Stimulated activated naive B cell treated with anti-CD40 and anti-IgM and Interleukin-4, amounts not matched to agents 10 μg/mL and 1 μg/mL and 100 μg/mL, for 72 hours (primary cell): ENCODE measurements at regions not wholly inside any gene's neighbourhood (a gene's known extent, or its start where the extent isn't known, plus 50 kb on each side); places are given as distances from the start of the nearest gene placed in this dataset.

Experiments
- ATAC-seq, 2 donors: fragments of 150-1000 bp; cut with Tn5 transposase; replicated peaks; 2 replicates each; pipeline ENCODE4 v1.10.0; 2021; ENCODE audit warnings: moderate library complexity in 1 of 2
- DNase-seq: peaks from one replicate; pipeline ENCODE4 v3.0.0; 2021
- H3K27ac Mint-ChIP-seq: one replicate; pipeline ENCODE4 v1.8.0; 2022; ENCODE audit warnings: mild to moderate bottlenecking, mixed read lengths
- H3K27me3 Mint-ChIP-seq, 2 donors: one replicate each; pipeline ENCODE4 v1.8.0; 2022; ENCODE audit warnings: mixed read lengths in 2 of 2
- H3K36me3 Mint-ChIP-seq, 2 donors: one replicate each; pipeline ENCODE4 v1.8.0; 2022; ENCODE audit warnings: mixed read lengths in 2 of 2, mild to moderate bottlenecking in 1 of 2
- H3K4me1 Mint-ChIP-seq, 2 donors: one replicate each; pipeline ENCODE4 v1.8.0; 2022; ENCODE audit warnings: mixed read lengths in 2 of 2, mild to moderate bottlenecking in 1 of 2
- H3K4me3 Mint-ChIP-seq, 2 donors: one replicate each; pipeline ENCODE4 v1.8.0; 2022; ENCODE audit warnings: mild to moderate bottlenecking in 2 of 2, mixed read lengths in 2 of 2, moderate library complexity in 1 of 2
- H3K9me3 Mint-ChIP-seq, 2 donors: one replicate each; pipeline ENCODE4 v1.8.0; 2022; ENCODE audit warnings: mixed read lengths in 2 of 2, mild to moderate bottlenecking in 1 of 2

DNA sequence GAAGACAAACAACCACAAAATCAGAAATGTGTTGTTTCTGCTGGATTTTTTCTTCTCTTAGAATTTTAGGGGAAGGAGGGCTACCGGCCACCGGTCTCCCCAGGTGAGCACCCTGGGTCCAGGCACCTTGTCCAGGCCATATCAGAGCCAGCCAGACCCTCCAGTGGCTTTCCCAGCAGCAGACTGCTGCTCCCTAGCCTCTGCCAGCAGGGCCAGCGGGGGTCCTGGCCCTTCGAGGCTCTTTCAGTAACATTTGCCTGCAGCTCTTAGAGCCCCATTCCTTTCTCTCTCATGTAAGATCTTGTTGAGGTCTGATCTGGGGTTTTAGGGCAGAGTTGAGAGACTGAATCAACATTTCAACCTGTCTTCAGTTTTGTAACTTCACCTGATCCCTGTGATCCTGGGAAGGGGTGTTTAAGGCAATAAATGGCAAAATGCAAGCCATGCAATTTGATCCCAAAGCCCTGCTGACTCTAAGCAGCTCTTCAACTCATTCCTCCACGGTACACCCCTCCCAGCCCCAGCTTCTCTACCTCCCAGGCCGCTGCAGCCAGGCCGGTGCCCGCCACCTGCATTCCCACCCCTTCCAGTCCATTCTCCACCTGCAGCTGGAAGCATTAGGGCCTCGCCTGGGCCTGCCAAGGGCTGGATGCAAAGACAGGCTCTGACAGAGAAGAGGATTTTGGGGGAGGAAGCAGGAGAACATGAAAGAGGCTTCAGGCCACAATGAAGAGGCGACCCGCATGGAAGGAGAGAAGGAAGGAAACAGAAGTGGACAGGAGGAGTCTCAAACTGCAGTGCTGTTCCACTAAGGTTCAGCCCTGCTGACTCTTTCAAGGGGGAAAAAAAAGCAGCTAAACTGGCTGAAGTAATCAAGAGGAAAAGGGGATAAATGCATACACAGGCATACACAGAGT, 113.0 kb upstream of the FGF3 start:
- no peak overlapping the region for H3K4me3 Mint-ChIP-seq
- H3K4me1 Mint-ChIP-seq: no peaks in the 10 kb centered on the region
- H3K36me3 Mint-ChIP-seq: no peaks in the 10 kb centered on the region
- no peak overlapping the region for H3K27ac Mint-ChIP-seq
- peaks cover 35 to 37% of the 10 kb centered on the region in 2 donors for H3K27me3 Mint-ChIP-seq
- peaks cover 3 to 5% of the 10 kb centered on the region in 2 donors for H3K9me3 Mint-ChIP-seq
- ATAC-seq (no peak), DNase-seq (no peak)

DNA sequence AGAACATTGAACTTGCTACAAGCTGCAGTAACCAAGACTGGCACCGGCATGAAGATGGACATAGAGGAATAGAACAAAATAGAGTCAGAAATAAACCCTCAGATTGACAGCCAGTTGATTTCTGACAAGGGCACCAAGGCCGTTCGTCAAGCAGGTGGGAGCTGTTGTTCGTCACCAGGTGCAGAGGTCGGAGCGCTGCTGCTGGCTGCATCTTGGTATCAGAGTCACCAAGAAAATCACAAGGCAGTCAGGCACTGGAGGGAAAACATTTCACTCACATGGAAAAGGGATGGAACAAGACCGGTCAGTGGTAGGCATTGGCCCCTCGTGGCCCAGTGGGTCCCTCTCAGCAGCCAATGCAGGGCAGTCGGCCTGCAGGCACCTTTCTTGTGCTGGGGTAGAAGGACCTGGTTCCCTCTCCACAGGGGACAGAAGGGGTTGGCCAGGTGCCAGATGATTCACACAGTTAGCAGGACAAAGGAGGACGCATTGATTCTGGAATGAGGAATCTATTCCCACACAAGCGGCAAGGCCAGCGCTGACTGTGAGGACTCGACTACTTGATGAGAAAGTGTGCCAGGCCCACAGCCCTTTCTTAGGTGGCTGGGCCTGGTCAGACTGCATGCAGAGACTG, 115.8 kb upstream of the FGF3 start:
- Mint-ChIP-seq H3K4me3 (no peak overlapping the region), H3K27me3 (peaks cover 26 to 36% of the 10 kb centered on the region in 2 donors), H3K4me1 (no peaks in the 10 kb centered on the region), H3K9me3 (peaks cover 0 to 3% of the 10 kb centered on the region in 2 donors), H3K27ac (no peak overlapping the region), H3K36me3 (no peaks in the 10 kb centered on the region)
- DNase-seq (no peak), ATAC-seq (no peak)

DNA sequence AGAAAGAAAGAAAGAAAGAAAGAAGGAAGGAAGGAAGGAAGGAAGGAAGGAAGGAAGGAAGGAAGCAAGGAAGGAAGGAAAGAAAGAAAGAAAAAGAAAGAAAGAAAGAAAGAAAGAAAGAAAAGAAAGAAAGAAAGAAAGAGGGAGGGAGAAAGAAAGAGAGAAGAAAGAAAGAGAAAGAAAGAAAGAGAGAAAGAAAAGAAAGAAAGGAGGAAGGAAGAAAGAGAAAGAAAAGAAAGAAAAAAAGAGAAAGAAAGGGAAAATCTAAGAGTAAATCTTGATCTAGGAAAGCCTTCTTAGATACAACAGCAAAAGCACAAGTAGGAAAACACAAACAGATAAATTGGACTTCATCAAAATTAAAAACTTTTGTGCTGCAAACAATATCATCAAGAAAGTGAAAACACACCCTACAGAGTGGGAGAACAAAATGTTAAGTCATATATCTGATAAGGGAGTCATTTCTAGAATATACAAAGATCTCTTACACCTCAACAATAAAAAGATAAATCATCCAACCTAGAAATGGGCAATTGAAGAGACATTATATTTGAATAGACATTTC, 116.8 kb upstream of the FGF3 start:
- H3K27me3 Mint-ChIP-seq: peaks cover 22 to 26% of the 10 kb centered on the region in 2 donors
- peaks cover 0 to 3% of the 10 kb centered on the region in 2 donors for H3K9me3 Mint-ChIP-seq
- no peak overlapping the region for H3K27ac Mint-ChIP-seq
- H3K4me3 Mint-ChIP-seq: no peak overlapping the region
- DNase-seq (no peak), ATAC-seq (no peak)
- no peaks in the 10 kb centered on the region for H3K36me3 Mint-ChIP-seq
- H3K4me1 Mint-ChIP-seq: no peaks in the 10 kb centered on the region

DNA sequence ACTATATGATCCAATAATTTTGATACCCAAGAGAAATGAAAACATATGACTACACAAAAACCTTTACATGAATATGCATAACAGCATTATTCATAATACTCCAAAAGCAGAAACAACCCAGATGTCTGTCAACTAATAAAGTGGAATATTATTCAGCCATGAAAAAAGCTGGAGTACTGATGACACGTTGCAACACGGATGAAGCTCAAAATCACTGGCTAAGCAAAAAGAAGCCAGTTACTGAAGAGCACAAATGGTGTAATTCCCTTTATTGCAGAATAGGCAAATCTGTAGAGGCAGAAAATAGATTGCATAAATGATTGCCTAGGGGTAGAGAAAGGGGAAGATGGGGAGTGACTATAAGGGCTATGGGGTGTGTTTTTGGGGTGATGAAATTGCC, 117.6 kb upstream of the FGF3 start:
- Mint-ChIP-seq H3K4me3 (no peak overlapping the region), H3K27ac (no peak overlapping the region), H3K36me3 (no peaks in the 10 kb centered on the region), H3K9me3 (peaks cover 0 to 4% of the 10 kb centered on the region in 2 donors), H3K27me3 (peaks cover 26 to 30% of the 10 kb centered on the region in 2 donors), H3K4me1 (no peaks in the 10 kb centered on the region)
- ATAC-seq: no peak
- no peak for DNase-seq

DNA sequence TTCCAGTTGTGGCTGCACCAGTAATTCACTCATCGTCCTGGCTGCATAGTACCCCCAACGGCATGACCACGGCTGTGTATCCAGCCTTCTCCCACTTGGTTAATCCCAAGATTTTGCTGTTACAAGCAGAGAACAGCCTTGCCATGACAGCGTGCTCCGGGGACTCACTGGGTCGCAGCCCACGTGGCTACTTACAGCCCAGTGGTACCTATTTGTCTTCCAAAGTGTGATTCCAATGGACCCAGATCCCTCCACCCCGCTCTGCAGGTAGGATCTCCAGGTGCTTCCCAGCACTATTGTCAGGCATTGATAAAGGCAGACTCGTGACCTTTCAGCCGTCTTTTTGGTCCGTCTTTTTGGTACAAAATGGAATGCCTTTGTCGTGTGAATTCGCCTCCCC, 119.0 kb upstream of the FGF3 start:
- H3K4me3 Mint-ChIP-seq: no peak overlapping the region
- peaks cover 0 to 4% of the 10 kb centered on the region in 2 donors for H3K9me3 Mint-ChIP-seq
- ATAC-seq (no peak), DNase-seq (no peak)
- H3K4me1 Mint-ChIP-seq: no peaks in the 10 kb centered on the region
- peaks cover 35 to 44% of the 10 kb centered on the region in 2 donors for H3K27me3 Mint-ChIP-seq
- H3K36me3 Mint-ChIP-seq: no peaks in the 10 kb centered on the region
- no peak overlapping the region for H3K27ac Mint-ChIP-seq

DNA sequence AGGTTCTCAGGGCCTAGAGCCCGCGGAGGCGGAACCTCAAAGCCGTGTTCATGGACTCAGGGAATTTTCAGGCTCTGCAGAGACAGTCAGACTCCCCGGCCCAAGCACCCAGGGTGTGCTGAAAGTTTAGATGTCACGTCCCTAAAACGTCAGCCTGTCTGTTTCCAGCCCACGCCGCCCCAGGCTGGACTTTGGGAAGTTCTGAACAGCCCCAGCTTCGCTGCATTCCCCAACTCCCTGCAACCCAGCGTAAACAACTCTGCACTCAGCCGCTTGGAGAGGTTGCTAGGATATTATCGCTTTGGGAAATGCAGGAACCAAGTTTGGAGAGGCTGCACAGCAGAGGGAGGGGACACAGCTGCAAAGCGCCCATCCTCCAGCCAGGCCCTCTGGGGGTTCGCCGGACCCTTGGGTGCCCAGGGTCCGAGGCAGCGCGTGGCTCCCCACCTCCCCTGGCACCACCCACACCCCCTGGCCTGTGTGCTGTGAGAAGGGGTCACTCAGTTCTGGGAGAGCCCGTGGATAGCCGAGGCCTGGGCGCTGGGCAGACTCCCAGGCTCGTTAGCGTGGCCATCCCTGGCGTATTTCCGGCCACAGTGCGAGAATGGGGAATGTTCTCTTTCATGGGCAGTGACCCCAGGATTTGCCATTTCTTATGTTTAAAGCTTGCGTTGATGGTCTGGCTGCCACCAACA, 120.5 kb upstream of the FGF3 start:
- Mint-ChIP-seq H3K27me3 (peaks cover 35 to 47% of the 10 kb centered on the region in 2 donors), H3K9me3 (peaks cover 0 to 4% of the 10 kb centered on the region in 2 donors), H3K36me3 (no peaks in the 10 kb centered on the region), H3K4me3 (no peak overlapping the region), H3K27ac (no peak overlapping the region), H3K4me1 (no peaks in the 10 kb centered on the region)
- no peak for ATAC-seq
- DNase-seq: no peak

DNA sequence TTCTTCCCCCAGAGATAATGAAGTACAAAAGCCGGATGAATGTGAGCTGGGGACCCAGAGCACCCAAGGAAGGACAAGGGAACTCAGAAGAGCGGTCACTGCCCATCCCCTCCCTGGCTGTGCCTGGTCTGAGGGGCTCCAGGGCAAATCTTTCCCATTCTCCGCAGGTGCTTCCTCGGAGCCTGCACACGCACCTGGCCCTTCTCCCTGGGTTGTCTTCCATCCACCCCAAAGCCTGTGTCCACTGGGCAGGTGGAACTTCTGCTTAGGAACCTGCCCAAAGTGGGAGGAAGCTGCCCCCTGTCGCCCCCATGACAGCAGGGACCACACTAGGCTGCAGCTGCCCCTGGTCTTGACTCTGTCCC, 121.0 kb upstream of the FGF3 start:
- Mint-ChIP-seq H3K36me3 (no peaks in the 10 kb centered on the region), H3K27ac (no peak overlapping the region), H3K9me3 (peaks cover 0 to 4% of the 10 kb centered on the region in 2 donors), H3K4me1 (no peaks in the 10 kb centered on the region), H3K4me3 (no peak overlapping the region), H3K27me3 (peaks cover 30 to 47% of the 10 kb centered on the region in 2 donors)
- DNase-seq: no peak
- ATAC-seq: no peak

DNA sequence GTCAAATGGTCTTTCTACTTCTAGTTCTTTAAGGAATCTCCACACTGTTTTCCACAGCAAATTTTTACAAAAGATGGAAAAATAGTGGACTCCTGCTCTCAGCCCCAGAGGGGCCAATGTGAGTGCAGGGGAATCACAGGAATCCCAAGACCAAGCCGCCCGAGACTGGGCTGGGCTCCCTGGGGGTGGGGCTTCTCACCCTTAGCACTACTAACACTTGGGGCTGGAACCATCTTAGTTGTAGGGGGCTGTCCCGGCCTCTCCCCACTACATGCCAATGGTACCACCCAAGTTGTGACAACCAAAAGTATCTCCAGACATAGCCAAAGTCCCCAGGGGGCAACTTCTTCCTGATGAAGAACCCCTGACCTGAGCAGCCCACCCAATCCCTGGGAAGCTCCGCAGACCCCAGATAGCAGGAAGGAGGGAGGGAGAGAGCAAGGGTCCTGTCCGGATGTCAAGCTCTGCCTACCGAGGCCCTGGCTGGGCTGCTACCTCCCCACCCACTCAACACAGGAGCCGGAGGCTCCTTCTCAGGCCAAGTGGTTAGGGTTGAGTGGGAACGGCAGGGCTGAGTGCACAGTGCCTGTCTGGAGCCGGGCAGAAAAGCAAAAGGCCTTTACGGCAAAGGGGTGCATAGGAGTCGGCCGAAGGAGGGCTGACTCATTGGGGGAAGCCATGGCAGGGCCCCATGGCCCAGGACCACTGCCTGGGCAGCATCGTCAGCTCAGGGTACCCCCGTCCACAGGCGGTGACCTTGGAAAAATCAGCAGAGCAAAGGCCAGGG, 122.5 kb upstream of the FGF3 start:
- Mint-ChIP-seq H3K4me3 (no peak overlapping the region), H3K4me1 (no peaks in the 10 kb centered on the region), H3K27me3 (peaks cover 28 to 40% of the 10 kb centered on the region in 2 donors), H3K9me3 (peaks cover 0 to 3% of the 10 kb centered on the region in 2 donors), H3K27ac (no peak overlapping the region), H3K36me3 (no peaks in the 10 kb centered on the region)
- DNase-seq: no peak
- no peak for ATAC-seq

DNA sequence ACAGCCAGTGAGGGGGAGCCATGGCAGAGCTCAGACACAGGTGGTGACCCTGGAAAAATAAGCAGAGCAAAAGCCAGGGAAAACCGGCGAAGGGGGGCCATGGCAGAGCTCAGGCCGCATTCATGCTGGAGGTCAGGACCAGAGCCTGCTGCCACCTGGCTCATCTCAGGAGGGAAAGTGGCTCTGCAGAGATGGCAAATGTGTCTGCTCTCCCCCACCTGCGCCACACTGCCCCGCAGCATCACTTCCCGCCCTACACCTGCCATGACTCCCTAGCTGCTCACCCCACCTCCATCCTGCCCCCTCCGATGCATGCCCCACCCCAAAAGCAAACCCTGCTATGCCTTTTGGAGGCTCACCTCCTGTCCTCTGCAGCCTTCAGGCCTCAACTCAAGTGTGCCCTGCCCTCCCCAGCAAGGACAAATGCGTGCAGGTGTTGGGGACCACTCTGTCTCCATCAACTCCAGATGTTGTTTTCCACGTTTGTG, 123.2 kb upstream of the FGF3 start:
- peaks cover 28 to 40% of the 10 kb centered on the region in 2 donors for H3K27me3 Mint-ChIP-seq
- ATAC-seq (no peak), DNase-seq (no peak)
- H3K4me1 Mint-ChIP-seq: no peaks in the 10 kb centered on the region
- peaks cover 0 to 1% of the 10 kb centered on the region in 2 donors for H3K9me3 Mint-ChIP-seq
- H3K4me3 Mint-ChIP-seq: no peak overlapping the region
- no peaks in the 10 kb centered on the region for H3K36me3 Mint-ChIP-seq
- no peak overlapping the region for H3K27ac Mint-ChIP-seq

DNA sequence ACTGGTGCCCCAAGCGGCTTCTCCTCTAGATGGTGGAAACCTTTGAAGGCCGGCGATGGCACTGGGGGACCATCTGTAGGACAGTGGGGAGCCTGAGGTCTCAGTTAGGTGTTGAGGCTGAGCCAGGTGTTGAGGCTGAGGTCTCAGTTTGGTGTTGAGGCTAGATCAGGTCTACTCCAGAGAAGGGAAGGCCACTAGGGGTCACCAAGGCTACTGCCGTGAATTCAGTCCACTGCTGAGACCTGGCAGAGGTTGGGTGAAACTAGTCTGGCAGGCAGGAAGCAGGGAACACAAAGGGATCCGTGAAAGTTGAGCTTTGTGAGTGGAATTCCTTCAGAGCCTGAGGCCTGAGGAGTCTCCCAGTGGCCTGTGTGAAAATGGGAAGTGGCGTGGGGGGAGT, 123.8 kb upstream of the FGF3 start:
- Mint-ChIP-seq H3K9me3 (peaks cover 0 to 1% of the 10 kb centered on the region in 2 donors), H3K4me1 (no peaks in the 10 kb centered on the region), H3K36me3 (no peaks in the 10 kb centered on the region), H3K27me3 (peaks cover 28 to 42% of the 10 kb centered on the region in 2 donors), H3K4me3 (no peak overlapping the region), H3K27ac (no peak overlapping the region)
- ATAC-seq (no peak), DNase-seq (no peak)

DNA sequence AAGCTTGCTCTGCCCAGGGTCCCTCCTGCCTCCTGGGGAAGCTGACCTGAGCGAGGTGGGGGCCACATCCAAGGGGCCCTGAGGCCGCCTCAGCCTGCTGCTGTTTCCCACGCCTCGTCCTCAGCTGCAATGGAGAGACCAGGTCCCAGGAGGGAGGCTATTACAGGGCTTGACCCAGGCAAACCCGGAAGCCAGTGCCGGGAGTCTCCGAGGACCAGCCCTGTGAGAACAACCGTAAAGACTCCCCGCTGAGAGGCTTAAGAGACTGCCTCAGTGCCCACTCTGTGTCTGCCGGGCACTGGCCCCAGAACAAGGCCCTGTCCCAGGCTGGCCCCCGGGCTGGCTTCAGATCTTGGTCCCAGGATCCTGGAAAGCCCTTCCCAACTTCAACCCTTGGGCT, 124.3 kb upstream of the FGF3 start:
- no peaks in the 10 kb centered on the region for H3K36me3 Mint-ChIP-seq
- no peak for ATAC-seq
- no peak overlapping the region for H3K4me3 Mint-ChIP-seq
- H3K27ac Mint-ChIP-seq: no peak overlapping the region
- peaks cover 0 to 1% of the 10 kb centered on the region in 2 donors for H3K9me3 Mint-ChIP-seq
- H3K27me3 Mint-ChIP-seq: peaks cover 30 to 44% of the 10 kb centered on the region in 2 donors
- no peak for DNase-seq
- H3K4me1 Mint-ChIP-seq: no peaks in the 10 kb centered on the region

DNA sequence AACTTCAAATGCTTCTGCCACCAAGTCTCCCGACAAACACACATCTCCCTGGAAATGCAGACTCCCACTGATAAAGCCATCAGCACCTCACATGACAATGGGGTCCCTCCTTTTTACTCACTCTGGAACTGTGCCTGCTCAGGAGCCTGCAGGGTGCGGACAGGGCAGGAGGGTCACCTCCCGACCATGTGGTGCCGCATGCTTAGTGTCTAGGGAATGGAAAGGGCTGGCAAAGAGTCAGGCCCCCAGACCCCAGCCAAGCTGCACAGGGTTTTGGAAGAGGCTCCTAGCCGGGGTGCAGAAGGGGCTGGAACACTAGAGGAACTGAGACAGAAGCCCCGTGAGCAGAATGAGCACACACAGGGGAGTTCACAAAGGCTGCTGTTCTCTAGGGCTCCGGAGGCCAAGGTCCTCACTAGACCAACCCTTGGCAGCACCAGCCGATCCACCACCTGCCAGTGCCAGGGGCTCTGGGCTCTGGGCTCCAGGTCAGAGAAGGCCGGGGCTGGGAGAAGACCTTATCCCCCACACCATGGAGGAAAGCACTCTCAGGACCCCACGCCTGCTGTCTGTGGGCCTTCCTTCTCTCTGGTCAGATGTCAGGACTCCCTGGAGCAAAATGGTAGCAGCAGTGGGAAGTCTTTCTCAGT, 125.1 kb upstream of the FGF3 start:
- no peak for DNase-seq
- Mint-ChIP-seq H3K4me3 (no peak overlapping the region), H3K9me3 (peaks cover 0 to 1% of the 10 kb centered on the region in 2 donors), H3K36me3 (no peaks in the 10 kb centered on the region), H3K27me3 (peaks cover 29 to 46% of the 10 kb centered on the region in 2 donors), H3K27ac (no peak overlapping the region), H3K4me1 (no peaks in the 10 kb centered on the region)
- no peak for ATAC-seq

DNA sequence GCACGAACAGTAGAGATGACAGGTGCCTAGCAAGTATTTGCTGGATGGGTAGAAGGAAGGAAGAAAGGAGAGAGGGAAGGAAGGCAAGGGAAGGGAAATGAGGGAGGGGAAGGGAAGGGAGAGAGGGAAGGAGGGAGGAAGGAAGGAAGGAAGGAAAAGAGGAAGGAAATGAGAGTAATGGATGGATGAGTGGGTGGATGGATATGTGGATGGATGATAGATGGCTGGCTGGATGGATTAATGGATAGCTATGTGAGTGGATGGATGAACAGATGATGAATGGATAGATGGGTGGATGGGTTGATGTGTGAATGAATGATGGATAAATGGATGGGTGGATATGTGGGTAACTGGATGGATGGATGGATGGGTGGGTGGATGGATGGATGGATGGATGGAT, 125.9 kb upstream of the FGF3 start:
- Mint-ChIP-seq H3K9me3 (peaks cover 0 to 1% of the 10 kb centered on the region in 2 donors), H3K27me3 (peaks cover 28 to 39% of the 10 kb centered on the region in 2 donors), H3K27ac (no peak overlapping the region), H3K4me1 (no peaks in the 10 kb centered on the region), H3K36me3 (no peaks in the 10 kb centered on the region), H3K4me3 (no peak overlapping the region)
- ATAC-seq (no peak), DNase-seq (no peak)
